Omental fat pad (tissue), 3 donors: ENCODE measurements at regions not wholly inside any gene's neighbourhood (a gene's known extent, or its start where the extent isn't known, plus 50 kb on each side); places are given as distances from the start of the nearest gene placed in this dataset.

ENCODE experiments used
- ATAC-seq: fragments of 150-250 bp; one replicate; pipeline ENCODE4 v1.9.1; 2016; ENCODE audit warnings: mild to moderate bottlenecking, moderate library complexity; ENCODE audit not compliant: low FRiP score
- DNase-seq: peaks from one replicate; pipeline ENCODE4 v3.0.0-alpha.2; 2019; ENCODE audit warnings: low spot score
- CTCF ChIP-seq, 3 donors: fragments of 450-650 bp; IDR thresholded peaks; one replicate each; pipeline ENCODE4 v1.5.1; 2016 to 2017; ENCODE audit warnings: antibody characterized with exemption in 3 of 3, mild to moderate bottlenecking in 3 of 3, moderate library complexity in 2 of 3

GRCh38 chrX:143206966-143207365 lies 181.2 kb downstream of the SPANXN4 start:
- no peak for DNase-seq
- ATAC-seq, result no peak
- no peak for TF ChIP-seq CTCF (IDR thresholded peaks at IDR 0.05)

- DNase-seq, result no peak
- ATAC-seq, result no peak
- no peak for TF ChIP-seq CTCF (IDR thresholded peaks at IDR 0.05)
These were observed 146.0 kb downstream of the SPANXN4 start for GRCh38 chrX:143171703-143172102.

DNA sequence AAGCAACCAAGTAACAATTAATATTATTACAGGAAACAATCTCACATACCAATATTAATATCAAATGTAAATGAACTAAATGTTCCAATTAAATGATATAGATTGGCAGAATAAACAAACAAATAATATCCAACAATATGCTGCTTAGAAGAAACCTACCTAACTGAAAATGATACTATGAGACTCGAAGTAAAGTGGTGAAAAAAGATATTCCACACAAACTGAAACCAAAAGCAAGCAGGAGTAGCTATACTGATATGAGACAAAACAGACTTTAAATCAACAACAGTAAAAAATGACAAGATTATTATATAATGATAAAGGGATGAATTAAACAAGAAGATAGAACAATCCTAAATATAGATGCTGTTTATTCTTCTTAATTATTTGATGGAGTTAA lies 140.1 kb downstream of the SPANXN4 start:
- no peak for DNase-seq
- ATAC-seq, result no peak
- TF ChIP-seq CTCF (IDR thresholded peaks at IDR 0.05), result no peak

- TF ChIP-seq CTCF (IDR thresholded peaks at IDR 0.05), result no peak
- no peak for ATAC-seq
- no peak for DNase-seq
These were observed 114.0 kb downstream of the SPANXN4 start for GRCh38 chrX:143139681-143140080.

GRCh38 chrX:143121477-143121876 lies 95.7 kb downstream of the SPANXN4 start:
- DNase-seq, result no peak
- no peak for TF ChIP-seq CTCF (IDR thresholded peaks at IDR 0.05)
- no peak for ATAC-seq

GRCh38 chrX:143115466-143115865 lies 89.7 kb downstream of the SPANXN4 start:
- no peak for DNase-seq
- ATAC-seq, result no peak
- TF ChIP-seq CTCF (IDR thresholded peaks at IDR 0.05), result no peak

DNA sequence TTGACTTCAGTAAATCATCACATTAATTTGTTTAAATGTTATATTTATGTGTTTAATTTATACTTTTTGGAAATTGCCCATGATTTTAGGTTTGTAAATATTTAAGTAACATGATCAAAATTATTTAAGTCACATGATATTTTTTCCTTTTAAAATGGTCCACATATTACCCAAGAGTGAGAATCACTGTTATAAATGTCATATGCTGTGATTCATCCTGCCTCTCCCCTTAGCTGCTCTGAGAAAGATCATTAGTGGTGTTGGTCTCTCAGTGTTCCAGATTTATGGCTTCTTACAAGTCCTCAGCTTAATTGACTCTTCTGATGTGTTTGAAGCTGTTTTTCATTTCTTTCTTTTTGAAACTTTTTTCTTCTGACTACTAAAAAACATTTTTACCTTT lies 70.1 kb downstream of the SPANXN4 start:
- ATAC-seq (no peak), DNase-seq (no peak)
- no peak for TF ChIP-seq CTCF (IDR thresholded peaks at IDR 0.05)
